Activated T-cell treated with anti-CD3 and anti-CD28 coated beads, Interleukin-2, amount 50 U/mL, for 72 hours (primary cell): ENCODE measurements at regions not wholly inside any gene's neighbourhood (a gene's known extent, or its start where the extent isn't known, plus 50 kb on each side); places are given as distances from the start of the nearest gene placed in this dataset.

ENCODE experiments used
- ATAC-seq, 2 donors: fragments of 150-1000 bp; cut with Tn5 transposase; replicated peaks in 1 of 2; 2 replicates each; pipeline ENCODE4 v1.10.0; 2021; ENCODE audit warnings: moderate library complexity in 2 of 2, mild to moderate bottlenecking in 1 of 2
- DNase-seq, 2 donors: peaks; one replicate each; pipeline ENCODE4 v3.0.0; 2021 to 2022; ENCODE audit warnings: mixed read lengths in 1 of 2
- H3K27ac Mint-ChIP-seq: one replicate; pipeline ENCODE4 v1.8.0; 2022; ENCODE audit warnings: mild to moderate bottlenecking, moderate library complexity, mixed read lengths
- H3K27me3 Mint-ChIP-seq: one replicate; pipeline ENCODE4 v1.8.0; 2022; ENCODE audit warnings: low read depth, mixed read lengths
- H3K36me3 Mint-ChIP-seq, 2 donors: one replicate each; pipeline ENCODE4 v1.8.0; 2022; ENCODE audit warnings: mixed read lengths in 2 of 2, mild to moderate bottlenecking in 1 of 2; ENCODE audit not compliant: insufficient read depth in 2 of 2
- H3K4me1 Mint-ChIP-seq: one replicate; pipeline ENCODE4 v1.8.0; 2022; ENCODE audit warnings: low read depth, mixed read lengths
- H3K4me3 Mint-ChIP-seq, 2 donors: one replicate each; pipeline ENCODE4 v1.8.0; 2022; ENCODE audit warnings: mild to moderate bottlenecking in 2 of 2, mixed read lengths in 2 of 2, moderate library complexity in 2 of 2
- H3K9me3 Mint-ChIP-seq, 2 donors: one replicate each; pipeline ENCODE4 v1.8.0; 2022; ENCODE audit warnings: mixed read lengths in 2 of 2

GRCh38 chr4:74608151-74608949 lies 163.4 kb downstream of the AREG start:
- DNase-seq (no peak), ATAC-seq (no peak)
- Mint-ChIP-seq H3K4me1 (no peaks in the 10 kb centered on the region), H3K27ac (no peak overlapping the region), H3K36me3 (no peaks in the 10 kb centered on the region), H3K9me3 (no peaks in the 10 kb centered on the region), H3K4me3 (no peak overlapping the region), H3K27me3 (no peaks in the 10 kb centered on the region)

GRCh38 chr4:74610491-74610890 lies 165.6 kb downstream of the AREG start:
- H3K9me3 Mint-ChIP-seq: no peaks in the 10 kb centered on the region
- no peak overlapping the region for H3K4me3 Mint-ChIP-seq
- H3K36me3 Mint-ChIP-seq: no peaks in the 10 kb centered on the region
- DNase-seq: no peak
- no peak overlapping the region for H3K27ac Mint-ChIP-seq
- no peak for ATAC-seq
- H3K4me1 Mint-ChIP-seq: no peaks in the 10 kb centered on the region
- H3K27me3 Mint-ChIP-seq: no peaks in the 10 kb centered on the region

GRCh38 chr4:74612837-74613236 lies 167.9 kb downstream of the AREG start:
- ATAC-seq: no peak
- Mint-ChIP-seq H3K9me3 (peaks cover 0 to 2% of the 10 kb centered on the region in 2 donors), H3K36me3 (no peaks in the 10 kb centered on the region), H3K4me1 (no peaks in the 10 kb centered on the region), H3K4me3 (no peak overlapping the region), H3K27ac (no peak overlapping the region), H3K27me3 (no peaks in the 10 kb centered on the region)
- no peak for DNase-seq

- H3K9me3 Mint-ChIP-seq: peaks cover 0 to 2% of the 10 kb centered on the region in 2 donors
- H3K27ac Mint-ChIP-seq: no peak overlapping the region
- H3K27me3 Mint-ChIP-seq: no peaks in the 10 kb centered on the region
- no peaks in the 10 kb centered on the region for H3K4me1 Mint-ChIP-seq
- ATAC-seq (no peak), DNase-seq (no peak)
- H3K4me3 Mint-ChIP-seq: no peak overlapping the region
- no peaks in the 10 kb centered on the region for H3K36me3 Mint-ChIP-seq
These were observed 168.3 kb downstream of the AREG start for GRCh38 chr4:74613266-74613665.

GRCh38 chr4:74615411-74615810 lies 170.5 kb downstream of the AREG start:
- H3K9me3 Mint-ChIP-seq: peaks cover 0 to 2% of the 10 kb centered on the region in 2 donors
- H3K4me3 Mint-ChIP-seq: no peak overlapping the region
- H3K4me1 Mint-ChIP-seq: no peaks in the 10 kb centered on the region
- H3K27ac Mint-ChIP-seq: no peak overlapping the region
- ATAC-seq (no peak), DNase-seq (no peak)
- H3K36me3 Mint-ChIP-seq: no peaks in the 10 kb centered on the region
- no peaks in the 10 kb centered on the region for H3K27me3 Mint-ChIP-seq

GRCh38 chr4:74618166-74618565 lies 173.2 kb downstream of the AREG start:
- ATAC-seq (no peak), DNase-seq (no peak)
- H3K27ac Mint-ChIP-seq: no peak overlapping the region
- H3K4me1 Mint-ChIP-seq: peaks cover 2% of the 10 kb centered on the region
- H3K27me3 Mint-ChIP-seq: peaks cover 2% of the 10 kb centered on the region
- H3K36me3 Mint-ChIP-seq: no peaks in the 10 kb centered on the region
- peaks cover 0 to 2% of the 10 kb centered on the region in 2 donors for H3K9me3 Mint-ChIP-seq
- no peak overlapping the region for H3K4me3 Mint-ChIP-seq

GRCh38 chr4:74618659-74619058 lies 173.7 kb downstream of the AREG start:
- Mint-ChIP-seq H3K36me3 (no peaks in the 10 kb centered on the region), H3K27me3 (peaks cover 5% of the 10 kb centered on the region), H3K27ac (no peak overlapping the region)

GRCh38 chr4:74619931-74620702 lies 174.2 kb downstream of the BTC start:
- DNase-seq: no peak
- Mint-ChIP-seq H3K4me3 (no peak overlapping the region), H3K4me1 (peaks cover 17% of the 10 kb centered on the region), H3K36me3 (no peaks in the 10 kb centered on the region), H3K9me3 (peaks cover 0 to 2% of the 10 kb centered on the region in 2 donors), H3K27ac (no peak overlapping the region), H3K27me3 (peaks cover 5% of the 10 kb centered on the region)
- no peak for ATAC-seq

More at GRCh38 chr4:74618659-74619058, 173.7 kb downstream of the AREG start:
- DNase-seq: no peak
- no peak for ATAC-seq
- H3K4me3 Mint-ChIP-seq: no peak overlapping the region
- H3K4me1 Mint-ChIP-seq: peaks cover 5% of the 10 kb centered on the region
- H3K9me3 Mint-ChIP-seq: peaks cover 0 to 2% of the 10 kb centered on the region in 2 donors

GRCh38 chr4:74621616-74622015 lies 172.7 kb downstream of the BTC start:
- H3K27ac Mint-ChIP-seq: no peak overlapping the region
- H3K4me3 Mint-ChIP-seq: no peak overlapping the region
- peaks cover 0 to 2% of the 10 kb centered on the region in 2 donors for H3K9me3 Mint-ChIP-seq
- DNase-seq (no peak), ATAC-seq (no peak)
- peaks cover 5% of the 10 kb centered on the region for H3K27me3 Mint-ChIP-seq
- H3K4me1 Mint-ChIP-seq: peaks cover 27% of the 10 kb centered on the region
- H3K36me3 Mint-ChIP-seq: no peaks in the 10 kb centered on the region

GRCh38 chr4:74623041-74623440 lies 171.3 kb downstream of the BTC start:
- ATAC-seq: peak; percentile 43 to 59
- DNase-seq: peak in 1 of 2 donors; percentile 3
- Mint-ChIP-seq H3K4me3 (no peak overlapping the region), H3K36me3 (no peaks in the 10 kb centered on the region), H3K27ac (peak overlapping the region; percentile 17), H3K9me3 (no peaks in the 10 kb centered on the region), H3K4me1 (peaks cover 27% of the 10 kb centered on the region), H3K27me3 (peaks cover 5% of the 10 kb centered on the region)

- no peaks in the 10 kb centered on the region for H3K9me3 Mint-ChIP-seq
- no peak overlapping the region for H3K4me3 Mint-ChIP-seq
- H3K27me3 Mint-ChIP-seq: peaks cover 5% of the 10 kb centered on the region
- H3K4me1 Mint-ChIP-seq: peaks cover 32% of the 10 kb centered on the region
- H3K36me3 Mint-ChIP-seq: no peaks in the 10 kb centered on the region
- ATAC-seq (peak; percentile 32 to 46), DNase-seq (no peak)
- H3K27ac Mint-ChIP-seq: no peak overlapping the region
These were observed 169.8 kb downstream of the BTC start for GRCh38 chr4:74624351-74625151.

GRCh38 chr4:74625981-74626380 lies 168.3 kb downstream of the BTC start:
- H3K4me3 Mint-ChIP-seq: no peak overlapping the region
- DNase-seq: no peak
- H3K36me3 Mint-ChIP-seq: no peaks in the 10 kb centered on the region
- H3K27ac Mint-ChIP-seq: no peak overlapping the region
- no peaks in the 10 kb centered on the region for H3K9me3 Mint-ChIP-seq
- H3K4me1 Mint-ChIP-seq: peaks cover 32% of the 10 kb centered on the region
- no peak for ATAC-seq
- peaks cover 5% of the 10 kb centered on the region for H3K27me3 Mint-ChIP-seq

GRCh38 chr4:74627093-74627492 lies 167.2 kb downstream of the BTC start:
- H3K4me3 Mint-ChIP-seq: no peak overlapping the region
- H3K4me1 Mint-ChIP-seq: peaks cover 32% of the 10 kb centered on the region
- no peaks in the 10 kb centered on the region for H3K9me3 Mint-ChIP-seq
- H3K27ac Mint-ChIP-seq: no peak overlapping the region
- peaks cover 5% of the 10 kb centered on the region for H3K27me3 Mint-ChIP-seq
- no peak for DNase-seq
- H3K36me3 Mint-ChIP-seq: no peaks in the 10 kb centered on the region
- no peak for ATAC-seq
